MM.1S (cell line): ENCODE measurements at regions not wholly inside any gene's neighbourhood (a gene's known extent, or its start where the extent isn't known, plus 50 kb on each side); places are given as distances from the start of the nearest gene placed in this dataset.

Experiments
- DNase-seq: peaks from one replicate; pipeline ENCODE4 v3.0.0-alpha.2; 2015
- H2AFZ ChIP-seq: fragments of 300-600 bp; sonication (generic); 2 replicates; pipeline ENCODE4 v1.6.0; 2016; ENCODE audit warnings: antibody characterized with exemption, low read length
- H3F3A ChIP-seq: fragments of 300-600 bp; sonication (generic); 2 replicates; pipeline ENCODE4 v1.6.1; 2016; ENCODE audit warnings: mild to moderate bottlenecking, antibody characterized with exemption, low read length, moderate library complexity, mixed read lengths; ENCODE audit not compliant: insufficient read depth
- H3K27ac ChIP-seq: fragments of 300-600 bp; sonication (generic); 2 replicates; pipeline ENCODE4 v1.5.1; 2016; ENCODE audit warnings: mild to moderate bottlenecking, low read length
- H3K27me3 ChIP-seq: fragments of 300-600 bp; sonication (generic); replicated peaks from 2 replicates; pipeline ENCODE4 v1.6.0; 2016; ENCODE audit warnings: low read length; ENCODE audit not compliant: insufficient read depth
- H3K36me3 ChIP-seq: fragments of 300-600 bp; sonication (generic); replicated peaks from 2 replicates; pipeline ENCODE4 v1.6.1; 2016; ENCODE audit warnings: mild to moderate bottlenecking, low read length, mixed read lengths; ENCODE audit not compliant: insufficient read depth
- H3K4me1 ChIP-seq: fragments of 300-600 bp; sonication (generic); 2 replicates; pipeline ENCODE4 v1.6.1; 2016; ENCODE audit warnings: low read length, mixed read lengths
- H3K4me2 ChIP-seq: fragments of 300-600 bp; sonication (generic); 2 replicates; pipeline ENCODE4 v1.6.0; 2016; ENCODE audit warnings: low read depth, low read length
- H3K4me3 ChIP-seq: fragments of 300-600 bp; sonication (generic); 2 replicates; pipeline ENCODE4 v1.5.1; 2016; ENCODE audit warnings: low read length, mixed read lengths
- H3K79me2 ChIP-seq: fragments of 300-600 bp; sonication (generic); 2 replicates; pipeline ENCODE4 v1.6.1; 2016; ENCODE audit warnings: mixed run types, low read length, mixed read lengths
- H3K9ac ChIP-seq: fragments of 300-600 bp; sonication (generic); 2 replicates; pipeline ENCODE4 v1.6.1; 2016; ENCODE audit warnings: low read length, mixed read lengths
- H3K9me2 ChIP-seq: fragments of 300-600 bp; sonication (generic); replicated peaks from 2 replicates; pipeline ENCODE4 v1.6.1; 2016; ENCODE audit warnings: mild to moderate bottlenecking, low read length, mixed read lengths; ENCODE audit not compliant: insufficient read depth
- H3K9me3 ChIP-seq: fragments of 300-600 bp; sonication (generic); replicated peaks from 2 replicates; pipeline ENCODE4 v1.6.1; 2016; ENCODE audit warnings: mild to moderate bottlenecking, low read length, mixed read lengths; ENCODE audit not compliant: insufficient read depth
- H4K20me1 ChIP-seq: fragments of 300-600 bp; sonication (generic); 2 replicates; pipeline ENCODE4 v1.6.1; 2016; ENCODE audit warnings: mild to moderate bottlenecking, low read length, moderate library complexity, mixed read lengths; ENCODE audit not compliant: insufficient read depth
- CTCF ChIP-seq: fragments of 300-600 bp; sonication (generic); IDR thresholded peaks from 2 replicates; pipeline ENCODE4 v1.5.1; 2016; ENCODE audit warnings: antibody characterized with exemption, low read length, mixed read lengths
- EZH2 ChIP-seq: fragments of 300-600 bp; sonication (generic); optimal IDR thresholded peaks from 2 replicates; pipeline ENCODE3; 2017; ENCODE audit warnings: low read depth, mild to moderate bottlenecking, antibody characterized with exemption, low read length, mixed read lengths
- EZH2phosphoT487 ChIP-seq: fragments of 300-600 bp; sonication (generic); IDR thresholded peaks from 2 replicates; pipeline ENCODE4 v1.6.1; 2018; ENCODE audit warnings: antibody characterized with exemption, low read length

- Histone ChIP-seq H3K9me2 (no peaks in the 10 kb centered on the region), H3K9ac (no peak overlapping the region), H3K4me1 (0 out of 2 replicates have a peak, but pooled peaks cover 16% of the 10 kb centered on the region), H3K27me3 (no peaks in the 10 kb centered on the region), H3K79me2 (no peaks in the 10 kb centered on the region), H3K36me3 (no peaks in the 10 kb centered on the region), H2AFZ (no peak overlapping the region), H3K27ac (no peak overlapping the region), H4K20me1 (no peaks in the 10 kb centered on the region), H3K4me2 (no peak overlapping the region), H3K9me3 (no peaks in the 10 kb centered on the region), H3F3A (peaks cover 18% of the 10 kb centered on the region), H3K4me3 (no peak overlapping the region)
- TF ChIP-seq EZH2phosphoT487 (no peak), EZH2 (no peak), CTCF (no peak)
- DNase-seq = no peak
Measured at GRCh38 chr6:149249370-149250357, 67.8 kb upstream of the TAB2 start.

GRCh38 chr6:149250951-149251350 lies 66.6 kb upstream of the TAB2 start:
- Histone ChIP-seq H3K9me3 (no peaks in the 10 kb centered on the region), H3K36me3 (no peaks in the 10 kb centered on the region), H3F3A (peaks cover 11% of the 10 kb centered on the region), H3K9ac (no peak overlapping the region), H4K20me1 (no peaks in the 10 kb centered on the region), H3K4me1 (0 out of 2 replicates have a peak, but pooled peaks cover 12% of the 10 kb centered on the region), H3K4me2 (no peak overlapping the region), H3K79me2 (no peaks in the 10 kb centered on the region), H3K9me2 (no peaks in the 10 kb centered on the region), H3K4me3 (no peak overlapping the region), H3K27me3 (no peaks in the 10 kb centered on the region), H3K27ac (no peak overlapping the region), H2AFZ (no peak overlapping the region)
- TF ChIP-seq EZH2 (no peak), CTCF (no peak), EZH2phosphoT487 (no peak)
- DNase-seq = no peak

GRCh38 chr6:149252622-149253021 lies 64.9 kb upstream of the TAB2 start:
- no peak overlapping the region for H2AFZ ChIP-seq
- no peak overlapping the region for H3K4me3 ChIP-seq
- H3K9ac ChIP-seq = no peak overlapping the region
- TF ChIP-seq EZH2 (no peak), EZH2phosphoT487 (no peak), CTCF (no peak)
- no peak for DNase-seq
- H3K9me2 ChIP-seq = no peaks in the 10 kb centered on the region
- no peaks in the 10 kb centered on the region for H3F3A ChIP-seq
- H3K36me3 ChIP-seq = no peaks in the 10 kb centered on the region
- no peak overlapping the region for H3K4me2 ChIP-seq
- H3K79me2 ChIP-seq = no peaks in the 10 kb centered on the region
- 0 out of 2 replicates have a peak, but pooled peaks cover 4% of the 10 kb centered on the region for H3K4me1 ChIP-seq
- no peaks in the 10 kb centered on the region for H4K20me1 ChIP-seq
- H3K27ac ChIP-seq = no peak overlapping the region
- H3K9me3 ChIP-seq = no peaks in the 10 kb centered on the region
- H3K27me3 ChIP-seq = no peaks in the 10 kb centered on the region
